ENCODE measurements at regions not wholly inside any gene's neighbourhood (a gene's known extent, or its start where the extent isn't known, plus 50 kb on each side); places are given as distances from the start of the nearest gene placed in this dataset.

DNA sequence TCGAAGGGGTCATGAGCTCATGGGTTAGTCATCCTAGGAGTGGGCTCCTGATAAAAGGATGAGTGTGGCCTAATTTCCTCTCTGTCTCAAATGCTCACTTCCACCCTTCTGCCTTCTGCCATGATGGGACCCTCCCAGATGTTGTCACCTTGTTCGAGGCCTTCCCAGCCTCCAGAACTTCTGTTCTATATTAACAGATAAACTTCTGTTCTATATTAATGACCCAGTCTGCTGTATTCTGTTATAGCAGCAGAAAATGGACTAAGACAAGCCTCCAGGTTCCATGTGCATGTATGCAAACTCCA is 583.2 kb downstream of the GLRX3 start:
- Mint-ChIP-seq H3K9me3 (no peaks in the 10 kb centered on the region), H3K27me3 (no peaks in the 10 kb centered on the region), H3K27ac (no peak overlapping the region), H3K4me1 (no peaks in the 10 kb centered on the region), H3K4me3 (no peak overlapping the region), H3K36me3 (no peaks in the 10 kb centered on the region)
- no peak for DNase-seq

GRCh38 chr10:130720235-130720634 is 584.0 kb downstream of the GLRX3 start:
- Mint-ChIP-seq H3K36me3 (no peaks in the 10 kb centered on the region), H3K4me3 (no peak overlapping the region)
- DNase-seq: no peak

DNA sequence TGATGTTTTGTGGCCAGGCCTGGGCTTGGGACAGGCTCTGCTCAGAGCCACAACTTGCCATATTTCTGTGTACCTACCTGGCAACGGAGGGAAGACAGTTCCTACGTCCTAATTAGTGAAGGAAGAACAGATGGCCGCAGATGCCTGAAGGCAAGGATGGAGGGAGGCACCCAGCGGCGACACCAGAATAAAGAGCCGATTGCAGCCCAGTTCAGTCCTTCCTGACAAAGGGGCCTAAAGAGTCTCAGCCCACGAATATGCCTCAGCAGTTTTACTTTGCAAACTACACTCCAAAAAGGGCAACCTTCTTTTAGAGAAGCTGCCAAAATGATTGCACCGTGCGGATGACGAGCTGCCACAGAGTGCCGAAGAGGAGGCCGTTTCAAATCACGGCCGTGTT is 585.8 kb downstream of the GLRX3 start:
- no peak overlapping the region for H3K27ac Mint-ChIP-seq
- H3K4me1 Mint-ChIP-seq: no peaks in the 10 kb centered on the region
- no peaks in the 10 kb centered on the region for H3K27me3 Mint-ChIP-seq
- H3K9me3 Mint-ChIP-seq: no peaks in the 10 kb centered on the region
- H3K36me3 Mint-ChIP-seq: no peaks in the 10 kb centered on the region
- H3K4me3 Mint-ChIP-seq: no peak overlapping the region
- no peak for DNase-seq

More at GRCh38 chr10:130720235-130720634, 584.0 kb downstream of the GLRX3 start:
- H3K27ac Mint-ChIP-seq: no peak overlapping the region
- H3K4me1 Mint-ChIP-seq: no peaks in the 10 kb centered on the region
- H3K9me3 Mint-ChIP-seq: no peaks in the 10 kb centered on the region
- no peaks in the 10 kb centered on the region for H3K27me3 Mint-ChIP-seq

DNA sequence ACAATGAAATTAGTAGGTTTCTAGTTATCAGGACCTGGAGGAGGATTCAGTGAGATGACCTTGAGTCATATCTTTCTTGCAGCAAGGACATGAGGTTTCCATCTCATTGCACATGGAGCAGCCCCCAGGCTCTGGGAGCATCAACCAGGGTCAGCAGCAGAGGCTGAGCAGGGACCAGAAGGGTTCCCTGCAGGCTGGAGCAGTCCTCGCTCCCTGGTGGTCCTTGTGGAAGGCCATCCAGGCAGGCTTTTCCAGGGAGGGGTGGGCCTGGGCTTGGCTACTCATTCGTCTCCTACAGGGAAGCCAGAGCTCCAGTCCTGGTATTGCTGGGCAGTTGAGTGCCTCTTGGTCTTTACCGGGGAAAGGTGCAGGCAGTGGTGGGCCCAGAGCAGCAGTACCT is 587.5 kb downstream of the GLRX3 start:
- Mint-ChIP-seq H3K9me3 (no peaks in the 10 kb centered on the region), H3K27me3 (peaks cover 4% of the 10 kb centered on the region), H3K27ac (no peak overlapping the region), H3K4me1 (no peaks in the 10 kb centered on the region), H3K4me3 (no peak overlapping the region), H3K36me3 (no peaks in the 10 kb centered on the region)
- DNase-seq: no peak

- DNase-seq: no peak
- no peak overlapping the region for H3K4me3 Mint-ChIP-seq
- peaks cover 4% of the 10 kb centered on the region for H3K27me3 Mint-ChIP-seq
- no peak overlapping the region for H3K27ac Mint-ChIP-seq
- H3K4me1 Mint-ChIP-seq: no peaks in the 10 kb centered on the region
- no peaks in the 10 kb centered on the region for H3K9me3 Mint-ChIP-seq
- no peaks in the 10 kb centered on the region for H3K36me3 Mint-ChIP-seq
Measured at GRCh38 chr10:130725474-130725970, 586.0 kb downstream of the TCERG1L start.

DNA sequence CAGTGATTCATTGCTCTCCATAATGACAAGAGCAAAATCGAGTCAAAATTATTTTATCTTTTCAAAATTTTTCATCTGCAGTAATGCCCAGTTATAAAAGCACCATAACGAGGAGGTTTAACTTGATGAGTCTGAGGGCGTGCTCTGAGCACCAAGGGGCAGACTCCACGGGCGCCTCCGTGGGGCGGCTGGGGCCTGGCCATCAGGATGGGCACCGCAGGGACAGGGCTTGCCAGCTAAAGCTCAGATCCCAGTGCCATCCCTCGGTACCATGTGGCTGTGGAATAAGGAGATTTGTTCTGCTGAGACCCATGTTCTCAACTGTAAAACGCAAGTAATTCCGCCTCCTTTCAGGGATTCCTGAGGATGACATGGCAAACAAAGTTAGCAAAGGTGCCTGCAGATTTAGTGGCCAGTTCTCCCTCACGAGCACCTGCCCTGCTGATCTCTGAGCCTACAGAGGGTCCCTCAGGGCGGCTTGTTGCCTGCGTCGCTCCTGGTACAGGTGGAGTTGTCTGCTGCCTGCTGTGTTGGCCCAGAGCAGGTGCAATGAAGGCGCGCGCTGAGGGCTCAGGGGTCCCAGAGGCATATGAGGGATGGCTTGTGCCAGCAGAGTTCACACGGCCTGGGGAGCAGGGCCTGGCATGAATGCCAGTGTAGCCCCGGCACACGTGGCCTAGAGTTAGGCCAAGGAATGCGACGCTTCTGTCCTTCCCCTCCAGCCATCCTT is 584.4 kb downstream of the TCERG1L start:
- Mint-ChIP-seq H3K27ac (no peak overlapping the region), H3K4me1 (no peaks in the 10 kb centered on the region), H3K27me3 (peaks cover 4% of the 10 kb centered on the region), H3K9me3 (no peaks in the 10 kb centered on the region), H3K4me3 (no peak overlapping the region), H3K36me3 (no peaks in the 10 kb centered on the region)
- no peak for DNase-seq

- Mint-ChIP-seq H3K27me3 (peaks cover 4% of the 10 kb centered on the region), H3K36me3 (no peaks in the 10 kb centered on the region), H3K4me1 (no peaks in the 10 kb centered on the region), H3K27ac (no peak overlapping the region), H3K9me3 (no peaks in the 10 kb centered on the region), H3K4me3 (no peak overlapping the region)
- no peak for DNase-seq
Measured at GRCh38 chr10:130727766-130728490, 583.6 kb downstream of the TCERG1L start.

DNA sequence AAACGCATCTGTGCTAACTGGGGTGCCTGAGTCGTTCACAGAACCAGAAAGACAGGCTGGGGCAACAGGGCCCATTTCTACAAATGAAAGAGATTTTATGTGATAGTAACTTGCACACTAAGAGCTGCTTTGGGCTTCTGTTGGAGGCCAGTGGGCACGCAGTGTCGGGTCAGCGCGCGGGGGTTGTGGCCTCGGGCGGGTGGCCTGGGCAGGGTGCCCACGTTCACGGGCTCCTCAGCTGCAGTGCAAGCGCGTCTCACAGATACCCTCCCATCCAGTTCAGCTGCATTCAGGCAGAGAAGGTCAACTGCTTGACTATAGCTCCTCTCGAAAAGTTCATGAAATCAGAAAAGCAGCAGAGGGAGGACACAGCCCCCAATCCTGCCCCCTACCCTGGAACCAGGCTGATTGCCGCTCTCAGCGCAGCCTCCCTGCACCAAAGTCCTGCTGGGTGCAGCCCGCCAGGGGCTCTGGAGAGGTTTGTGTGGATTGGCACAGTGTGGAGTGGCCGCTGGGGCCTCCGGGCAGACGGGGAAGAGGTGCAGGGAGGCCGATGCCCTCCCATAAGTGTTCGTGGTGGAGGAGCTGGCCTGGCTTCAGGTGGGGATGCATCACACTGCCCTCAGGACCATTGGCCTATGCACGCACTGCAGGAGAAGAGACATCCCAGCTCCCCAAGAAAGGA is 582.8 kb downstream of the TCERG1L start:
- Mint-ChIP-seq H3K9me3 (no peaks in the 10 kb centered on the region), H3K4me1 (no peaks in the 10 kb centered on the region), H3K4me3 (no peak overlapping the region), H3K27ac (no peak overlapping the region), H3K36me3 (no peaks in the 10 kb centered on the region), H3K27me3 (peaks cover 4% of the 10 kb centered on the region)
- DNase-seq: no peak

DNA sequence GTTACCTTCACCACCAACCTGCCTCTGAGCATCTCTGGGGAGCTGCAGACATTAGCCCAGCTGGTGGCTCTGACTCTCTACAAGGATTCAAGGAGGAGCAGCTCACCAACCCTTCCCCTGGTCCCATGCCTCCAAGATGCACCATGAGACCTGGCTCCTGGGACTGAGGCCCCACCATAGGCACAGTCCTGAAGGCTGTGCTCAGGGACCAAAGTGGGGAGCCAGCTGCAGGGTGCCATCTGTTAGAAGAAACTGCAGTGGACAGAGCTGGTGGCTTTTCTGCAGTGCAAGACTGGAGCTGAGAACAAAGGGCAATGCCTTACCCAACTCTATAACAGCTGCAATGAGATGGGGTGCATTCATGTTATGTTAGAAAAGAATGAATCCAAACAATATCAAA is 581.6 kb downstream of the TCERG1L start:
- no peak overlapping the region for H3K27ac Mint-ChIP-seq
- H3K9me3 Mint-ChIP-seq: no peaks in the 10 kb centered on the region
- H3K4me1 Mint-ChIP-seq: no peaks in the 10 kb centered on the region
- no peak overlapping the region for H3K4me3 Mint-ChIP-seq
- no peak for DNase-seq
- no peaks in the 10 kb centered on the region for H3K36me3 Mint-ChIP-seq
- peaks cover 4% of the 10 kb centered on the region for H3K27me3 Mint-ChIP-seq

DNA sequence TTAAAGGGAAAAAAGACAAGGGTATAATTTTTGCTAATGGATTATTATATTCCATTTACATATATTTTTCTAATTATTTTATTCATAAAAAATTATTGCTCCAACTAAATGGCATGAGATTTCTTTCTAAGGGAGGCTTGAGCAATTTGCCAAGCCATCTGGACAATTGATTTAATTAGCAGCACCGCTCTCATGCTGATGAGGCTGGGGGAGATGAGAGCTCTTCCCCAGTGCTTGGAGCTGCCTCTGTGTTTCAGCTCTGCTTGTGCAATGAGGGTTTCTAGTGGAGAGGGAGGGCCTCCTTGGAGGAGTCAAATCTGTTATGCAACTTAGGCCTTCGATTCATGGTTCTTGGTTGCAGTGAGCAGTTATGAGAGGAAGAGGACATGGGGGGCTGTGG is 574.3 kb downstream of the TCERG1L start:
- H3K36me3 Mint-ChIP-seq: no peaks in the 10 kb centered on the region
- peaks cover 2% of the 10 kb centered on the region for H3K4me1 Mint-ChIP-seq

DNA sequence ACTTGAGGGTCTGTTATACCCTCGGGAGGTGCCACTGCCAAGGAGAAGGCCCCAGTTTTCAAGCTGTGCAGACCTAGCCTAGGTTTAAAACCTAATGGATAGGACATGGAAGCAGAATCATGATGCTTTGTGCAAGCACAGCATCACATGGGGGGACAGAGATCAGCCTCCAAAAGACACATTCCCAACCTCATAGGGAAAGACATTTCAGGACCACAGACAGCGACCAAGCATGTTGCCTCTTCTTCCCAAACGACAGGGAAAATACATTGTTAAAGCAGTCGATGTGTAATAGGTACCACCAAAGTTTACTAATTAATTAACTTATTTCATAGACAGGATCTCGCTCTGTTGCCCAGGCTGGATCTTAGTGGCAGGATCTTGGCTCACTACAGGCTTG is 573.9 kb downstream of the TCERG1L start:
- Mint-ChIP-seq H3K4me3 (no peak overlapping the region), H3K4me1 (peaks cover 2% of the 10 kb centered on the region), H3K27me3 (peaks cover 5% of the 10 kb centered on the region), H3K27ac (no peak overlapping the region), H3K36me3 (no peaks in the 10 kb centered on the region), H3K9me3 (peaks cover 5% of the 10 kb centered on the region)
- no peak for DNase-seq

More for the DNA sequence above, 574.3 kb downstream of the TCERG1L start:
- Mint-ChIP-seq H3K9me3 (peaks cover 5% of the 10 kb centered on the region), H3K4me3 (no peak overlapping the region), H3K27me3 (peaks cover 5% of the 10 kb centered on the region), H3K27ac (no peak overlapping the region)
- no peak for DNase-seq

- Mint-ChIP-seq H3K36me3 (no peaks in the 10 kb centered on the region), H3K27me3 (peaks cover 5% of the 10 kb centered on the region), H3K4me1 (peaks cover 2% of the 10 kb centered on the region), H3K27ac (no peak overlapping the region), H3K4me3 (no peak overlapping the region), H3K9me3 (peaks cover 5% of the 10 kb centered on the region)
- no peak for DNase-seq
Measured at GRCh38 chr10:130739016-130739756, 572.3 kb downstream of the TCERG1L start.

- Mint-ChIP-seq H3K27me3 (peaks cover 5% of the 10 kb centered on the region), H3K36me3 (no peaks in the 10 kb centered on the region), H3K4me1 (peaks cover 2% of the 10 kb centered on the region), H3K4me3 (no peak overlapping the region), H3K9me3 (peaks cover 5% of the 10 kb centered on the region), H3K27ac (no peak overlapping the region)
- no peak for DNase-seq
Measured at GRCh38 chr10:130739757-130740145, 571.8 kb downstream of the TCERG1L start.

DNA sequence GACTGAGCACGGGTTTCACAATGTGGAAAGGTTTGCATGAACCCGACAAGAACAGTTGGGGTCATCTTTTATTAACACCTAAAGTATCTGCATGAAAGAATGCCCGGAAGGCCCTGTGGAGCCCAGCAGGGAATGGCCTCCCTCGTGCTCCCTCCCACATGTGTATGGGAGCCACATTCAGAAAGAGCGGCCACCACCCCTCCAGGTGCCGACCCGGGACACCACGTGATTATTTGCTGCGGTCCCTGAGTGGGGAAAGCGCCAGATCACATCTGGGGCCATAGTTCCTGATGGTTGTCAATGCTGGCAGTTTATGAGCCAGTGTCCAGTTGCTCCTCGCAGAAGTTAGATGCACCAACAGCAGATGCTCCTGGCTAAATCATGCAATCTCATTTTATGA is 571.4 kb downstream of the TCERG1L start:
- H3K27me3 Mint-ChIP-seq: peaks cover 2% of the 10 kb centered on the region
- no peak overlapping the region for H3K27ac Mint-ChIP-seq
- H3K36me3 Mint-ChIP-seq: no peaks in the 10 kb centered on the region
- DNase-seq: no peak
- peaks cover 5% of the 10 kb centered on the region for H3K9me3 Mint-ChIP-seq
- H3K4me1 Mint-ChIP-seq: peaks cover 2% of the 10 kb centered on the region
- no peak overlapping the region for H3K4me3 Mint-ChIP-seq

Data from activated naive CD8-positive, alpha-beta T cell treated with anti-CD3 and anti-CD28 coated beads for 36 hours (primary cell).